HepG2 (cell line): ENCODE measurements at regions not wholly inside any gene's neighbourhood (a gene's known extent, or its start where the extent isn't known, plus 50 kb on each side); places are given as distances from the start of the nearest gene placed in this dataset.

ENCODE experiments used
- ATAC-seq: fragments of 200-7000 bp; cut with Tn5 transposase; 3 replicates; pipeline ENCODE4 v1.9.1; 2020; ENCODE audit warnings: mild to moderate bottlenecking, moderate library complexity
- BruUV-seq: library from RNA; stranded (reverse); fragments of 400-500 nt; replicated peaks from 2 replicates; lab custom pipeline; 2021; lab: Mats Ljungman, UMichigan
- CTCF ChIA-PET: fragments of 300-600 bp; formaldehyde crosslinking; extraction: SDS; loops from one replicate; lab custom pipeline; 2021; ENCODE audit warnings: low total read pairs, inconsistent platforms, low intra/inter-chr PET ratio; lab: Yijun Ruan, JAX
- POLR2A ChIA-PET: fragments of 350-600 bp; sonication (Branson Sonifier 250); formaldehyde crosslinking; loops from one replicate; lab custom pipeline; 2020; ENCODE audit warnings: antibody characterized with exemption, inconsistent platforms; lab: Yijun Ruan, JAX
- DNase-seq: peaks from one replicate; pipeline ENCODE4 v3.0.0-alpha.2; 2015; ENCODE audit warnings: low spot score
- FAIRE-seq: peaks from 3 replicates; lab custom pipeline; 2011; peaks lifted over from hg19 to GRCh38; lab: Jason Lieb, UNC
- H2AFZ ChIP-seq: one replicate; pipeline ENCODE4 v1.6.1; 2011; ENCODE audit warnings: low read length, inconsistent platforms
- H3K27ac ChIP-seq: fragments of 300-600 bp; 3 replicates; pipeline ENCODE4 v1.8.0; 2011; ENCODE audit warnings: mixed run types, mild to moderate bottlenecking, mixed read lengths, low read length, inconsistent platforms; ENCODE audit not compliant: insufficient read depth; ENCODE audit errors: extremely low read length
- H3K27me3 ChIP-seq, 2 experiments: fragments of 200-600 bp in 1 of 2; 2 replicates in 1 of 2; 3 replicates in 1 of 2; pipeline versions ENCODE4 v1.6.0 to v1.8.0; 2011; ENCODE audit warnings: low read length in 2 of 2, mild to moderate bottlenecking in 2 of 2, moderate library complexity in 2 of 2, inconsistent platforms in 1 of 2; ENCODE audit not compliant: insufficient read depth in 2 of 2, control insufficient read depth in 1 of 2
- H3K36me3 ChIP-seq, 2 experiments: fragments of 200-600 bp in 1 of 2; replicated peaks in 1 of 2; 2 replicates in 1 of 2; 3 replicates in 1 of 2; pipeline versions ENCODE4 v1.5.1 to v1.8.0; 2011; ENCODE audit warnings: low read length in 2 of 2, inconsistent platforms in 1 of 2; ENCODE audit not compliant: insufficient read depth in 2 of 2, control insufficient read depth in 1 of 2
- H3K4me1 ChIP-seq: 2 replicates; pipeline ENCODE4 v1.5.1; 2012; ENCODE audit warnings: low read length, inconsistent platforms; ENCODE audit not compliant: insufficient read depth
- H3K4me2 ChIP-seq: 2 replicates; pipeline ENCODE4 v1.6.0; 2011; ENCODE audit warnings: low read depth, low read length, inconsistent platforms
- H3K4me3 ChIP-seq, 3 experiments: fragments of 200-600 bp in 1 of 3; sonication (generic), shearing (Covaris generic) in 1 of 3; replicated peaks in 1 of 3; 2 replicates each; pipeline ENCODE4 v1.5.1; 2011 to 2016; ENCODE audit warnings: low read length in 3 of 3, inconsistent platforms in 2 of 3, low read depth in 2 of 3, mild to moderate bottlenecking in 2 of 3, control low read depth in 1 of 3, mixed read lengths in 1 of 3; ENCODE audit not compliant: insufficient read depth in 1 of 3
- H3K79me2 ChIP-seq: one replicate; pipeline ENCODE4 v1.6.1; 2011; ENCODE audit warnings: low read length, inconsistent platforms; ENCODE audit not compliant: insufficient read depth
- H3K9ac ChIP-seq: 2 replicates; pipeline ENCODE4 v1.6.0; 2011; ENCODE audit warnings: mild to moderate bottlenecking, low read depth, low read length, inconsistent platforms; ENCODE audit not compliant: insufficient read depth
- H3K9me3 ChIP-seq: 2 replicates; pipeline ENCODE4 v1.5.1; 2012; ENCODE audit warnings: mild to moderate bottlenecking, low read length
- H4K20me1 ChIP-seq: 2 replicates; pipeline ENCODE4 v1.6.0; 2011; ENCODE audit warnings: inconsistent platforms, mild to moderate bottlenecking, low read length, moderate library complexity; ENCODE audit not compliant: insufficient read depth
- BATF2 ChIP-seq: sonication (generic); formaldehyde crosslinking; IDR thresholded peaks from 2 replicates; pipeline ENCODE4 v1.8.0; 2022; ENCODE audit warnings: mild to moderate bottlenecking, missing genetic modification reagents, moderate library complexity
- GRHL1 ChIP-seq: sonication (generic); formaldehyde crosslinking; conservative IDR thresholded peaks from 2 replicates; pipeline ENCODE4 v1.8.0; 2022; ENCODE audit warnings: missing genetic modification reagents
- HOXA3 ChIP-seq: sonication (generic); formaldehyde crosslinking; IDR thresholded peaks from 2 replicates; pipeline ENCODE4 v1.5.0; 2020; ENCODE audit warnings: missing genetic modification reagents
- KDM5B ChIP-seq: sonication (generic); formaldehyde crosslinking; IDR thresholded peaks from 2 replicates; pipeline ENCODE4 v1.4.0; 2020; ENCODE audit warnings: missing genetic modification reagents, mild to moderate bottlenecking, borderline replicate concordance
- SMYD3 ChIP-seq: sonication (generic); formaldehyde crosslinking; IDR thresholded peaks from 2 replicates; pipeline ENCODE4 v1.8.1; 2023; ENCODE audit warnings: mild to moderate bottlenecking, missing genetic modification reagents
- STAT5B ChIP-seq: sonication (generic); formaldehyde crosslinking; IDR thresholded peaks from 2 replicates; pipeline ENCODE4 v1.4.0; 2020; ENCODE audit warnings: missing genetic modification reagents
- TBX2 ChIP-seq: sonication (generic); formaldehyde crosslinking; IDR thresholded peaks from 2 replicates; pipeline ENCODE4 v1.5.0; 2020; ENCODE audit warnings: missing genetic modification reagents, mild to moderate bottlenecking, borderline replicate concordance
- THAP11 ChIP-seq: IDR thresholded peaks from 2 replicates; pipeline ENCODE4 v1.6.1; 2016; ENCODE audit warnings: missing biosample characterization, missing genetic modification reagents
- ZNF274 ChIP-seq: sonication (generic); formaldehyde crosslinking; IDR thresholded peaks from 2 replicates; pipeline ENCODE4 v1.5.1; 2020; ENCODE audit warnings: mild to moderate bottlenecking, missing genetic modification reagents
- ZNF691 ChIP-seq: sonication (generic); formaldehyde crosslinking; IDR thresholded peaks from 2 replicates; pipeline ENCODE4 v1.4.0; 2020; ENCODE audit warnings: missing genetic modification reagents, low read depth, mild to moderate bottlenecking, borderline replicate concordance
- ZNF879 ChIP-seq: sonication (generic); formaldehyde crosslinking; IDR thresholded peaks from 2 replicates; pipeline ENCODE4 v1.8.1; 2023; ENCODE audit warnings: missing genetic modification reagents
- WGBS: methylation state at CpG from one replicate; pipeline ENCODE4 v1.1.6; 2017; ENCODE audit warnings: low lambda C conversion rate; 5-methylcytosine and 5-hydroxymethylcytosine counted together
- in situ Hi-C: cut with HindIII; loops from 2 replicates; pipeline ENCODE4 v1.10.0; 2017; ENCODE audit warnings: low pct_unique_long_range_greater_than_20kb; ENCODE audit not compliant: extremely low pct_ligation_motif_present
- intact Hi-C: fragments of 100-400 bp; cut with micrococcal nuclease; formaldehyde crosslinking; loops from one replicate; pipeline ENCODE4 v1.10.0; 2022; ENCODE audit not compliant: unreplicated experiment

- no peak overlapping the region for H3K9ac ChIP-seq
- H3K9me3 ChIP-seq = peaks cover 48% of the 10 kb centered on the region
- WGBS = 26% methylated on average over 9 of the region's 9 CpGs
- BruUV-seq = no TSS peak
- intact Hi-C loops (no loop called here), in situ Hi-C loops (no loop called here)
- ChIA-PET POLR2A (no interaction called here), CTCF (no interaction called here)
- TF ChIP-seq STAT5B (CRISPR knock-in tag) (no peak), BATF2 (no peak), GRHL1 (CRISPR knock-in tag) (no peak), SMYD3 (CRISPR knock-in tag) (no peak), ZNF274 (no peak), THAP11 (no peak), TBX2 (no peak), HOXA3 (CRISPR knock-in tag) (no peak), ZNF691 (CRISPR knock-in tag) (no peak), KDM5B (CRISPR knock-in tag) (no peak), ZNF879 (no peak)
- no peak overlapping the region for H3K4me2 ChIP-seq
- H3K4me1 ChIP-seq = no peaks in the 10 kb centered on the region
- FAIRE-seq = no peak
- no peaks in the 10 kb centered on the region for H3K27me3 ChIP-seq
- no peaks in the 10 kb centered on the region for H4K20me1 ChIP-seq
- no peak overlapping the region for H3K4me3 ChIP-seq
- H3K27ac ChIP-seq = no peak overlapping the region
- H3K36me3 ChIP-seq = no peaks in the 10 kb centered on the region
- ATAC-seq = no peak
- no peak for DNase-seq
- no peaks in the 10 kb centered on the region for H3K79me2 ChIP-seq
- no peak overlapping the region for H2AFZ ChIP-seq
Observed at GRCh38 chr17:71232801-71233559, 887.8 kb upstream of the SOX9 start.
